Tibial nerve (tissue), 4 donors: ENCODE measurements at regions not wholly inside any gene's neighbourhood (a gene's known extent, or its start where the extent isn't known, plus 50 kb on each side); places are given as distances from the start of the nearest gene placed in this dataset.
"Not testable (repeated sequence)": the region's sequence is repeated elsewhere in the genome, so short reads cannot be mapped to it uniquely, and the experiment has no call there.

ENCODE experiments used
- DNase-seq, 2 donors: peaks; one replicate each; pipeline ENCODE4 v3.0.0-alpha.2; 2019; ENCODE audit warnings: low spot score in 2 of 2
- H3K27ac ChIP-seq, 4 donors: fragments of 200-600 bp; sonication (generic) in 3 of 4; one replicate each; pipeline ENCODE4 v1.5.1; 2017 to 2019; ENCODE audit warnings: mild to moderate bottlenecking in 1 of 4
- H3K27me3 ChIP-seq, 2 donors: fragments of 200-600 bp; sonication (generic) in 1 of 2; one replicate each; pipeline versions ENCODE4 v1.5.1 to v1.6.0; 2017 to 2019
- H3K36me3 ChIP-seq, 3 donors: fragments of 200-600 bp; sonication (generic); one replicate each; pipeline ENCODE4 v1.5.1; 2018 to 2019
- H3K4me1 ChIP-seq, 4 donors: fragments of 200-600 bp; sonication (generic) in 3 of 4; one replicate each; pipeline ENCODE4 v1.5.1; 2017 to 2019
- H3K4me3 ChIP-seq, 4 donors: fragments of 200-600 bp; sonication (generic) in 3 of 4; one replicate each; pipeline ENCODE4 v1.5.1; 2017 to 2019; ENCODE audit warnings: mild to moderate bottlenecking in 1 of 4, moderate library complexity in 1 of 4
- H3K9me3 ChIP-seq, 4 donors: fragments of 200-600 bp; sonication (generic) in 3 of 4; one replicate each; pipeline ENCODE4 v1.5.1; 2017 to 2019
- EP300 ChIP-seq, 2 donors: sonication (generic); formaldehyde crosslinking; IDR thresholded peaks; one replicate each; pipeline ENCODE4 v1.6.1; 2017; ENCODE audit warnings: antibody characterized with exemption in 2 of 2, mild to moderate bottlenecking in 1 of 2
- POLR2A ChIP-seq, 2 donors: fragments of 450-650 bp; IDR thresholded peaks; one replicate each; pipeline ENCODE4 v1.6.1; 2017; ENCODE audit warnings: antibody characterized with exemption in 2 of 2, mild to moderate bottlenecking in 2 of 2, moderate library complexity in 2 of 2
- WGBS, 2 donors: methylation state at CpG; one replicate each; pipeline ENCODE4 v1.1.5; 2018; 5-methylcytosine and 5-hydroxymethylcytosine counted together
- TF ChIP-seq, protein P1 (sequence below), 5 experiments: fragments of 200-600 bp in 3 of 5; fragments of 450-650 bp in 2 of 5; sonication (generic) in 3 of 5; IDR thresholded peaks; one replicate each; pipeline ENCODE4 v1.5.1; 2016 to 2019; ENCODE audit warnings: antibody characterized with exemption in 5 of 5, mild to moderate bottlenecking in 3 of 5, moderate library complexity in 2 of 5

DNA sequence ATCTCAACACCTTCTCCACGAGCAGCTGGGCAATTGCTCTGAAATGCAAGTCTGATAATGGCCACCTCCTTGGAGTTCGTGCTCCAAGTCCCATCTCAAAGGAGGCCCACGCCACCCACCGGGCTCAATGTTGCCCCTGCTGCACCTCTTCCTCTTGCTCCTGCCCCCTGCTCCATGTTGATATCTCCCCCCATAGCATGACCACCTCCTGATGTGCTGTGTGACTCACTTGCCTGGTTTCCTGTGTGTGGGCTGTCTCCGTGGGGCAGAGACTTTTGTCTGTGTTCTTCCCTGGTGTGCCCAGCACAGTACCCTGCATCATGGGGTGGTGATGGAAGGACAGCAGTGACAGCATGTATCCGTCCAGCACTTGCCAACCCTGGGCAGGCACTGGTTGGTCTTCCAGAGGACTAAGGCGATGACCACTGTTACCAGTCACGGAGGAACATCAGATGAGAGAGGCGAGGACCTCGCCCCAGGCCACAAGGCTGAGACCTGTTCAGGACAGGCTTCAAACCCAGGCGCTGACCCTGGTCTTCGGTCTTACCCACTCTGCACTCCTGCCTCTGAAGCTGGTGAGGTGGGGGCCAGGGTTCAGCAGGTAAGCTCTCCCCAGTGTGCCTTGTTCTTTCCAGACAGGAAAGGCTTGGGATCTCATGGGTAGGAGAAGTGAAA, 104.6 kb upstream of the LRPAP1 start:
- Histone ChIP-seq H3K4me3 (no peak overlapping the region), H3K27me3 (no peaks in the 10 kb centered on the region), H3K36me3 (no peaks in the 10 kb centered on the region), H3K27ac (no peak overlapping the region), H3K4me1 (no peaks in the 10 kb centered on the region), H3K9me3 (peaks cover 0 to 47% (median 0%) of the 10 kb centered on the region in 4 donors)
- TF ChIP-seq POLR2A (IDR thresholded peaks at IDR 0.05) (no peak), EP300 (IDR thresholded peaks at IDR 0.05) (no peak)
- TF ChIP-seq, protein P1, sequence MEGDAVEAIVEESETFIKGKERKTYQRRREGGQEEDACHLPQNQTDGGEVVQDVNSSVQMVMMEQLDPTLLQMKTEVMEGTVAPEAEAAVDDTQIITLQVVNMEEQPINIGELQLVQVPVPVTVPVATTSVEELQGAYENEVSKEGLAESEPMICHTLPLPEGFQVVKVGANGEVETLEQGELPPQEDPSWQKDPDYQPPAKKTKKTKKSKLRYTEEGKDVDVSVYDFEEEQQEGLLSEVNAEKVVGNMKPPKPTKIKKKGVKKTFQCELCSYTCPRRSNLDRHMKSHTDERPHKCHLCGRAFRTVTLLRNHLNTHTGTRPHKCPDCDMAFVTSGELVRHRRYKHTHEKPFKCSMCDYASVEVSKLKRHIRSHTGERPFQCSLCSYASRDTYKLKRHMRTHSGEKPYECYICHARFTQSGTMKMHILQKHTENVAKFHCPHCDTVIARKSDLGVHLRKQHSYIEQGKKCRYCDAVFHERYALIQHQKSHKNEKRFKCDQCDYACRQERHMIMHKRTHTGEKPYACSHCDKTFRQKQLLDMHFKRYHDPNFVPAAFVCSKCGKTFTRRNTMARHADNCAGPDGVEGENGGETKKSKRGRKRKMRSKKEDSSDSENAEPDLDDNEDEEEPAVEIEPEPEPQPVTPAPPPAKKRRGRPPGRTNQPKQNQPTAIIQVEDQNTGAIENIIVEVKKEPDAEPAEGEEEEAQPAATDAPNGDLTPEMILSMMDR (IDR thresholded peaks at IDR 0.05) = no peak
- 93 to 97% methylated on average over 12 of the region's 12 CpGs for WGBS, 2 donors
- no peak for DNase-seq

DNA sequence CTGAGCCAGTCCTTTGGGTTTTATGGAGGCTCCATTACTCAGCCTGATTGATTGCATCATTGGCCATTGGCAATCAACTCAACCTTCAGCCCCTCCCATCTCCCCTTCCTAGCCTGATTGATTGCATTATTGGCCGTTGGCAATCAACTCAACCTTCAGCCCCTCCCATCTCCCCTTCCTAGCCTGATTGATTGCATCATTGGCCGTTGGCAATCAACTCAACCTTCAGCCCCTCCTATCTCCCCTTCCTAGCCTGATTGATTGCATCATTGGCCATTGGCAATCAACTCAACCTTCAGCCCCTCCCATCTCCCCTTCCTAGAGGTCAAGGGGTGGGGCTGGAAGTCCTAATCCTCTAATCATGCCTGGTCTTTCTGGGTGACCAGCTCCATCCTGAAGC, 103.8 kb upstream of the LRPAP1 start:
- 62 to 64% methylated on average over 2 of the region's 2 CpGs for WGBS, 2 donors
- H3K36me3 ChIP-seq, H3K4me3 ChIP-seq, H3K27ac ChIP-seq, H3K27me3 ChIP-seq, H3K4me1 ChIP-seq, DNase-seq: not testable (repeated sequence)
- H3K9me3 ChIP-seq = peaks cover 0 to 46% (median 0%) of the 10 kb centered on the region in 4 donors

DNA sequence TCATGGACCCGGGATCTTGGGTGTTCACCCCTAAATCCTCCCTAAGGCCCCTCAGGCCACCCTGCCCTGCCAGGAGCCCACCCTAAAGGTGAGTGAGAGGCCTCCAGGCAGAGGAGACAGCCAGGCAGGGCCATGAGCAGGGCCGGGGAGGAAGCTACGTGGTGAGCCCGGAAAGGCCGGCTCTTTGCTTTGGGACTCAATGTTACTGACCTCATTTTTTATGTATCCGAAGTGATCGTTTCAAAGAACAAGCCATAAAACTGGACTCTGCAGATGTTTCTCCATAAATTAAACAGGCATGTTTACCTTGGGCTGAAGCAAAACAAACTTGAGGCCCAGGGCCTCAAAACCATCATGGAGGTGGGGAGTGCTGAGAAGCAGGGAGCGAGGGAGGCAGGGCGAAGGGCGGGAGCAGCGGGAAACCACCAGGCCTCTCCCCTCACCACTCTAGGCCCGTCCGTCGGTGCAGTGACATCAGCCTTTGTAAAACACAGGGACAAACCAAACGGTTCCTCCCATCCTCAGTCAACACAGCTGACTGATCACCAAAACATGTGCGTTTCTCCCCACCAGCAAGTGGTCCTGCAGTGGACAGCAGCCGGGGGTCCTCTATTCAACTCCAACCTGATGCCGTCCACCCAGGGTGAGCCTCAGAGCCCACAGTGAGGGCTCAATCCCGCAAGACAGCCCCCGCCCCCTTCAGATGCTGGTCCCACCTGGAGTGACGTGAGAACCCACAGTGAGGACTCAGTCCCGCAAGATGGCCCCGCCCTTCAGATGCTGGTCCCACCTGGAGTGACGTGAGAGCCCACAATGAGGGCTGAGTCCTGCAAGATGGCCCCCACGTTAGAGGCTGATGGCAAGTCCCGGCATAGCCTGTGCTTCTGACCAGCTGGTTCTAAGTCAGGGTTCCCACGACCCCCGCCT, 102.9 kb upstream of the LRPAP1 start:
- H3K4me3 ChIP-seq = no peak overlapping the region
- 77 to 81% methylated on average over 26 to 28 of the region's 28 CpGs for WGBS, 2 donors
- no peaks in the 10 kb centered on the region for H3K36me3 ChIP-seq
- no peaks in the 10 kb centered on the region for H3K4me1 ChIP-seq
- TF ChIP-seq, protein P1 (IDR thresholded peaks at IDR 0.05) = no peak
- TF ChIP-seq POLR2A (IDR thresholded peaks at IDR 0.05) (no peak), EP300 (IDR thresholded peaks at IDR 0.05) (no peak)
- no peaks in the 10 kb centered on the region for H3K27me3 ChIP-seq
- H3K27ac ChIP-seq = no peak overlapping the region
- H3K9me3 ChIP-seq = peaks cover 0 to 39% (median 0%) of the 10 kb centered on the region in 4 donors
- DNase-seq = no peak

DNA sequence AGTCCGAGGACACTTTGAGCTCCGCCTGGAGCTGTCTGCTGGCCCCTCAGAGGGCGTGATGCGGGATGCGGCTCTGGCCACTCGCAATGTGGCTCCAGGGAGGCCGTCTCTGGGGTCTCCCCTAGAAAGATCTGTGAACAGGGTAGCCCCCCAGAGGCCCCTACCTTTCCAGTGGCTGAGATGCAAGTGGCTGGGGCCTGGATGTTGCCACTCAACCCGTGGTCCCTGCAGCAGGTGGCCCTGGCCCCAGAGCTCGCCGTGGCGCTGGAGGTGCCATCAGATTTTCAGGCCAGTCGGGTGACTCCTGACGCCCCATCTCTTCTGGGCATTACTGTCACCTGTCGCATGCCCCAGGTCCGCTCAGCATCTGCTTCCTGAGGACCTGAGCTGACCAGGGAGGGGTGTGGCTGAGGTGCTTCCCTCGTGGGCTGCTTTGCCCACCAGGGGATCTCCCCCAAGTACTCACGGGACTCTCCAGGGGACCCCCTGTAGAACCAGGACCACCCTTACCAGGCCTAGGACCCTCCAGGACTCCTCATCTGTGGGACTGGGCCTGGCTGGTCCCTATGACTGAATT, 102.1 kb upstream of the LRPAP1 start:
- Histone ChIP-seq H3K27me3 (no peaks in the 10 kb centered on the region), H3K36me3 (no peaks in the 10 kb centered on the region), H3K9me3 (peaks cover 0 to 33% (median 0%) of the 10 kb centered on the region in 4 donors), H3K27ac (no peak overlapping the region), H3K4me3 (no peak overlapping the region), H3K4me1 (no peaks in the 10 kb centered on the region)
- TF ChIP-seq EP300 (IDR thresholded peaks at IDR 0.05) (no peak), POLR2A (IDR thresholded peaks at IDR 0.05) (no peak)
- TF ChIP-seq, protein P1 (IDR thresholded peaks at IDR 0.05) = no peak
- WGBS, 2 donors = 92 to 100% methylated on average over 7 to 17 of the region's 17 CpGs
- no peak for DNase-seq

DNA sequence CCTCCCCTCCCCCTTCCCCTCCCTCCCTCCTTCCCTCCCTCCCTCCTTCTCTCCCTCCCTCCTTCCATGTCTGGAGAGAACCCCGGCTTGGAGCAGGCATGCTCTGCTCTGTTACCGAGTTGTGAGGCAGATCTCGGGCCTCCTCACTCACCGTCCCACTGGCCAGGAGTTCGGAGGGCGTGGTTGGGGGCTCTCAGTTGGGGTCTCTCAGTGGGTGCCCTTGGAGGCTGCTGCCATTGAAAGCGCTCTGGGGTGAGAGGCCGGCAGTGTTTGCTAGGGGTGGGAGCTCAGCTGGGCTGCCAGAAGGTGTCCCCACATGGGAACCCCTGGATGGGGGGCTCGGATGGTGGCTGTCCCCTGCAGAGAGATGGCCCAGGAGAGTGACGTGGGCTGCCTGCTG, 101.1 kb upstream of the LRPAP1 start:
- not testable (repeated sequence) for H3K27ac ChIP-seq, H3K27me3 ChIP-seq, H3K36me3 ChIP-seq, H3K4me3 ChIP-seq, H3K4me1 ChIP-seq, DNase-seq
- 92 to 94% methylated on average over 8 of the region's 10 CpGs for WGBS, 2 donors
- H3K9me3 ChIP-seq = peaks cover 0 to 33% (median 0%) of the 10 kb centered on the region in 4 donors

DNA sequence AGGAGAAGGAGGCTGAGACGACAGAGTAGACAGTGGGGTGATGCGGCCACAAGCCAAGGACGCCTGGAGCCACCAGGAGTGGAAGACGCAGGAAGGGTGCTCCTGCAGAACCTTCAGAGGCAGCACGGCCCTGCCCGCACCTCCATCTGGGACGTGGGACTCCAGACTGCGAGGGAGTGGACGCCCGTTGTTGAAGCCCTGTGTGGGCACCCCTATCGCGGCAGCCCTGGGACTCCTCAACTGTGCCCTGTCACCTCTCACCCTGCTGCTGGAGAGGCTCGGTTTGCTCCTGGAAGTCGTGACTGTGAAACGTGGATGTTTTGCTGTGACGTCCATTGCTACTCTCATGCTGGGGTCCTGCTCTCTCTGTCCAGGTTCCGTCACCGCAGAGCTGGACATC, 100.6 kb upstream of the LRPAP1 start:
- 94 to 98% methylated on average over 15 of the region's 18 CpGs for WGBS, 2 donors
- H3K4me1 ChIP-seq, H3K27me3 ChIP-seq: not testable (repeated sequence)

DNA sequence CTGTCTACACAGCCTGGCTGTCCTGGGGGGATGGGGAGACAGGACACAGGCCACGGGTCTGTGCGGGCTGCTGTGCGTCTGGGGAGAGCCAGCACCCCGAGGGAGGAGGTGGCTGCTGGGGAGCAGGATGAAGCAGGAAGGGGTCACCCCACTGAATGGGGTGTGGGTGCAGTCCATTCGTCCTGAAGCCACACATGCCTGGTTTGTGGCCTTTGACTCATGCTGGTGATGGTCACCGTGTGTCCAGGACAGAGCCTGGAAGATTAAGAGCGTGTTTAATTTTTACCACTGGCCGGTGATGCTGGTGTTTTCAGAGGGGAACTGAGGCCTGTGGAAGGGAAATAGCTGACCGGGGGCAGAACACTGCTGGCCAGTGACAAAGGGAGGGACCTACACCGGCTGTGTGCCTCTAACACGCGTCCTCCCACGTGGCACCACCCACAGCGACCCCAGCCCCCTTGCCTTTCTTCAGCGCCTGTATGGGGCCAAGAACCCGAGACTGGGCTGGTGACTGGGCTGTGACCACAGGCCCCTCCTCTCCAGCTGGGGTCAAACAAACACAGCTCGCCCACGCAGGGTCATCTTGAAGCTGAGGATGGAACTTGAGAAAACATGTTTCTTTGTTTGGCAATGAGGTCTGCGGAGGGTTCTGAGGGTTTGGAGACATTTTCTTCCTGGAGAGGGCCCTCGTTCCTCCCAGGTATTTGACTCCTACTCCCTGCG, 99.5 kb upstream of the LRPAP1 start:
- H3K27ac ChIP-seq, H3K27me3 ChIP-seq, H3K4me3 ChIP-seq, DNase-seq, H3K36me3 ChIP-seq, H3K4me1 ChIP-seq: not testable (repeated sequence)
- WGBS, 2 donors = 26 to 32% methylated on average over 18 of the region's 21 CpGs
- H3K9me3 ChIP-seq = peaks cover 0 to 23% (median 0%) of the 10 kb centered on the region in 4 donors

More for the DNA sequence above, 100.6 kb upstream of the LRPAP1 start:
- peaks cover 0 to 33% (median 0%) of the 10 kb centered on the region in 4 donors for H3K9me3 ChIP-seq
- not testable (repeated sequence) for H3K4me3 ChIP-seq, H3K27ac ChIP-seq, H3K36me3 ChIP-seq, DNase-seq
